PC-3 (cell line): ENCODE measurements at regions not wholly inside any gene's neighbourhood (a gene's known extent, or its start where the extent isn't known, plus 50 kb on each side); places are given as distances from the start of the nearest gene placed in this dataset.

Experiments
- ATAC-seq: fragments of 200-7000 bp; cut with Tn5 transposase; 2 replicates; pipeline ENCODE4 v1.9.1; 2020; ENCODE audit warnings: mild to moderate bottlenecking, moderate library complexity
- BruUV-seq: library from RNA; stranded (reverse); fragments of 400-500 nt; replicated peaks from 2 replicates; lab custom pipeline; 2021; lab: Mats Ljungman, UMichigan
- CTCF ChIA-PET: fragments of 300-600 bp; sonication (Branson Sonifier 250); formaldehyde crosslinking; loops from one replicate; lab custom pipeline; 2022; ENCODE audit warnings: antibody characterized with exemption; lab: Charles Lee
- POLR2A ChIA-PET: fragments of 300-600 bp; sonication (Branson Sonifier 250); formaldehyde crosslinking; loops from one replicate; lab custom pipeline; 2022; ENCODE audit warnings: antibody characterized with exemption; ENCODE audit not compliant: unreplicated experiment; lab: Charles Lee
- DNase-seq: peaks from one replicate; pipeline ENCODE4 v3.0.0-alpha.2; 2015
- H2AFZ ChIP-seq: fragments of 300-600 bp; sonication (generic); 2 replicates; pipeline ENCODE4 v1.6.0; 2016; ENCODE audit warnings: antibody characterized with exemption, low read length
- H3F3A ChIP-seq: fragments of 300-600 bp; sonication (generic); one replicate; pipeline ENCODE4 v1.6.0; 2017; ENCODE audit warnings: antibody characterized with exemption, low read length, control low read depth, mild to moderate bottlenecking; ENCODE audit not compliant: unreplicated experiment
- H3K27ac ChIP-seq: fragments of 300-600 bp; sonication (generic); 2 replicates; pipeline ENCODE4 v1.5.1; 2016; ENCODE audit warnings: mild to moderate bottlenecking, low read length
- H3K27me3 ChIP-seq: fragments of 300-600 bp; sonication (generic); 2 replicates; pipeline ENCODE4 v1.6.1; 2016; ENCODE audit warnings: low read length, mixed read lengths
- H3K36me3 ChIP-seq: fragments of 300-600 bp; sonication (generic); 2 replicates; pipeline ENCODE4 v1.6.1; 2016; ENCODE audit warnings: low read depth, mixed run types, low read length, mixed read lengths
- H3K4me1 ChIP-seq: fragments of 300-600 bp; sonication (generic); 2 replicates; pipeline ENCODE4 v1.5.1; 2016; ENCODE audit warnings: low read length; ENCODE audit not compliant: insufficient read depth
- H3K4me2 ChIP-seq: fragments of 300-600 bp; sonication (generic); 2 replicates; pipeline ENCODE4 v1.6.0; 2016; ENCODE audit warnings: low read length
- H3K4me3 ChIP-seq: fragments of 300-600 bp; sonication (generic); 2 replicates; pipeline ENCODE4 v1.5.1; 2016; ENCODE audit warnings: mild to moderate bottlenecking, low read length, mixed read lengths
- H3K79me2 ChIP-seq: fragments of 300-600 bp; sonication (generic); 2 replicates; pipeline ENCODE4 v1.6.1; 2017; ENCODE audit warnings: low read length, mixed read lengths
- H3K9ac ChIP-seq: fragments of 300-600 bp; sonication (generic); 2 replicates; pipeline ENCODE4 v1.6.0; 2016; ENCODE audit warnings: mild to moderate bottlenecking, low read length
- H3K9me2 ChIP-seq: fragments of 300-600 bp; sonication (generic); replicated peaks from 2 replicates; pipeline ENCODE4 v1.6.1; 2016; ENCODE audit warnings: mixed run types, low read length, mixed read lengths
- H3K9me3 ChIP-seq: fragments of 300-600 bp; sonication (generic); 2 replicates; pipeline ENCODE4 v1.6.1; 2016; ENCODE audit warnings: low read length, mixed read lengths
- H4K20me1 ChIP-seq: fragments of 300-600 bp; sonication (generic); 2 replicates; pipeline ENCODE4 v1.6.1; 2016; ENCODE audit warnings: low read length, mixed read lengths
- EZH2 ChIP-seq: fragments of 300-600 bp; sonication (generic); IDR thresholded peaks from one replicate; pipeline ENCODE4 v1.6.1; 2017; ENCODE audit warnings: antibody characterized with exemption, mild to moderate bottlenecking, low read length; ENCODE audit not compliant: unreplicated experiment
- EZH2phosphoT487 ChIP-seq: fragments of 300-600 bp; sonication (generic); IDR thresholded peaks from 2 replicates; pipeline ENCODE4 v1.6.1; 2018; ENCODE audit warnings: mild to moderate bottlenecking, antibody characterized with exemption, low read length, borderline replicate concordance
- intact Hi-C: fragments of 100-400 bp; cut with micrococcal nuclease; formaldehyde crosslinking; loops from 2 replicates; pipeline ENCODE4 v1.9.0; 2023
- TF ChIP-seq, protein P1 (sequence below): fragments of 300-600 bp; sonication (generic); conservative IDR thresholded peaks from 2 replicates; pipeline ENCODE4 v1.5.1; 2017; ENCODE audit warnings: antibody characterized with exemption, low read depth, mild to moderate bottlenecking, low read length

DNA sequence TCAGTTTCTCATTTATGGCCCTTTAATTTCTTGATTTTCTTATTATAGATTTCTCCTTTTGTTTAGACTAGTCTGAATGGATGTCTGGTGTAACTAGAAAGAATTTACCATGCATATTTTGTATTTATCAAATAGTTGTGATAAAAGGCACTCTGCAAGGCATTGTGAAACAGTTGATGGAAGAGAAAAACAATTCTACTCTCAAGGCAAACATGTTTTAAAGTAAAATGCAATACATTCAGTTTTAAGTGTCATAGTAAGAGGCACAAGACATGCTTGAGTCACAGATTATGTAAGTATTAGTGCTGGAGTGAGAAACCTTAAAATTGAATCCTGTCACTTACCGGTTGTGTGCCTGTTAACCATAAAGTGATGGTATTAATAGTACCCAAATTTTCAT is 283.3 kb upstream of the DKK2 start:
- TF ChIP-seq EZH2phosphoT487 (no peak), EZH2 (no peak)
- TF ChIP-seq, protein P1, sequence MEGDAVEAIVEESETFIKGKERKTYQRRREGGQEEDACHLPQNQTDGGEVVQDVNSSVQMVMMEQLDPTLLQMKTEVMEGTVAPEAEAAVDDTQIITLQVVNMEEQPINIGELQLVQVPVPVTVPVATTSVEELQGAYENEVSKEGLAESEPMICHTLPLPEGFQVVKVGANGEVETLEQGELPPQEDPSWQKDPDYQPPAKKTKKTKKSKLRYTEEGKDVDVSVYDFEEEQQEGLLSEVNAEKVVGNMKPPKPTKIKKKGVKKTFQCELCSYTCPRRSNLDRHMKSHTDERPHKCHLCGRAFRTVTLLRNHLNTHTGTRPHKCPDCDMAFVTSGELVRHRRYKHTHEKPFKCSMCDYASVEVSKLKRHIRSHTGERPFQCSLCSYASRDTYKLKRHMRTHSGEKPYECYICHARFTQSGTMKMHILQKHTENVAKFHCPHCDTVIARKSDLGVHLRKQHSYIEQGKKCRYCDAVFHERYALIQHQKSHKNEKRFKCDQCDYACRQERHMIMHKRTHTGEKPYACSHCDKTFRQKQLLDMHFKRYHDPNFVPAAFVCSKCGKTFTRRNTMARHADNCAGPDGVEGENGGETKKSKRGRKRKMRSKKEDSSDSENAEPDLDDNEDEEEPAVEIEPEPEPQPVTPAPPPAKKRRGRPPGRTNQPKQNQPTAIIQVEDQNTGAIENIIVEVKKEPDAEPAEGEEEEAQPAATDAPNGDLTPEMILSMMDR, result no peak
- no peaks in the 10 kb centered on the region for H3K4me1 ChIP-seq
- H3K79me2 ChIP-seq, result no peaks in the 10 kb centered on the region
- no peaks in the 10 kb centered on the region for H3F3A ChIP-seq
- H3K9me2 ChIP-seq, result no peaks in the 10 kb centered on the region
- BruUV-seq, result no TSS peak
- H3K9ac ChIP-seq, result no peak overlapping the region
- intact Hi-C loops, result no loop called here
- no peaks in the 10 kb centered on the region for H3K9me3 ChIP-seq
- no peaks in the 10 kb centered on the region for H3K27me3 ChIP-seq
- no peak overlapping the region for H3K4me2 ChIP-seq
- CTCF ChIA-PET, result no interaction called here
- ATAC-seq, result no peak
- POLR2A ChIA-PET, result no interaction called here
- no peak overlapping the region for H3K27ac ChIP-seq
- H3K4me3 ChIP-seq, result no peak overlapping the region
- no peak overlapping the region for H2AFZ ChIP-seq
- no peaks in the 10 kb centered on the region for H4K20me1 ChIP-seq
- no peaks in the 10 kb centered on the region for H3K36me3 ChIP-seq
- DNase-seq, result no peak

DNA sequence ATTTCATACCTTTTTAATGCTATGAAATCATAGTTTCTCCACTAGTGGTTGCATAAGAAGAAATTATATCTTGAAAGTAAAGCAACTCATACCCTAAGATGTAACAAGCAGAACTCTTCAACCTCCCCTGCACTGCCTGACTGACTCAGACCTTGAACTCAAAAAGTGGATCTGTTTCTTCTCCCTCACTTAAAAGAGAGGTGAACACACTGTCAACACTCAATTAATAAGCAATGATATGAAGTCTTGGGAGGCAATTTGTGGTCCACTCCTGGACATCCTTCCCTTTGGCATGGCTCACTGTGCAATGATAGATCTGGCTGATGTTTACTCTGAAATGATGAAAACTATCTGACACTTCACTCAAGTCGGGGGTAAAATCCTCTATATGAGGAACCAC is 282.0 kb upstream of the DKK2 start:
- Histone ChIP-seq H3K4me2 (no peak overlapping the region), H3K27ac (no peak overlapping the region), H3K9ac (no peak overlapping the region), H4K20me1 (no peaks in the 10 kb centered on the region), H3K79me2 (no peaks in the 10 kb centered on the region), H3K4me1 (no peaks in the 10 kb centered on the region), H3K4me3 (no peak overlapping the region), H3K9me2 (no peaks in the 10 kb centered on the region), H3F3A (no peaks in the 10 kb centered on the region), H3K27me3 (no peaks in the 10 kb centered on the region), H3K36me3 (no peaks in the 10 kb centered on the region), H2AFZ (no peak overlapping the region), H3K9me3 (no peaks in the 10 kb centered on the region)
- no TSS peak for BruUV-seq
- DNase-seq (no peak), ATAC-seq (no peak)
- CTCF ChIA-PET, result no interaction called here
- TF ChIP-seq, protein P1, result no peak
- no peak for TF ChIP-seq EZH2
- TF ChIP-seq EZH2phosphoT487, result no peak
- POLR2A ChIA-PET, result no interaction called here
- intact Hi-C loops, result no loop called here

DNA sequence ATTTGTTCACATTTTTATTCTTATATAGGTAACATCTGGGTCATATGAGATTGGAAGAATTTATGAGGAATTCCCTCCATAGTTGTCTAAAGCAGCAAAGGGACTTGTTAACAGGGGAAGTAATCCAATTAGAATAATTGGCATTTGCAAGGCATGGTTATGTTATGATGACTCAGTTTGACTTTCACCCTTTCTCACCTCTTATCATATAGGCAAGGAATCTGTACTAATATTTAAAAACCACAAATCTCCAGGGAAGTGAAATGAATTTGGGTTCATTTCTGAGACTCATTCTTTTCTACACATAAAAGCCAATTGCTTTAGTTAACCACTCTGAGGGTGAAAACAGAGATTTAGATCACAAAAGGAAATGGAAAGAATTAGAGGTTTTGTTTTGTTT is 281.5 kb upstream of the DKK2 start:
- Histone ChIP-seq H3F3A (no peaks in the 10 kb centered on the region), H2AFZ (no peak overlapping the region), H3K36me3 (no peaks in the 10 kb centered on the region), H3K4me1 (no peaks in the 10 kb centered on the region), H3K27me3 (no peaks in the 10 kb centered on the region), H3K4me3 (no peak overlapping the region), H3K4me2 (no peak overlapping the region), H3K9me2 (no peaks in the 10 kb centered on the region), H3K27ac (no peak overlapping the region), H3K79me2 (no peaks in the 10 kb centered on the region), H3K9me3 (no peaks in the 10 kb centered on the region), H3K9ac (no peak overlapping the region), H4K20me1 (no peaks in the 10 kb centered on the region)
- ChIA-PET CTCF (no interaction called here), POLR2A (no interaction called here)
- intact Hi-C loops, result no loop called here
- DNase-seq, result no peak
- TF ChIP-seq, protein P1, result no peak
- TF ChIP-seq EZH2, result no peak
- no peak for TF ChIP-seq EZH2phosphoT487
- ATAC-seq, result no peak
- BruUV-seq, result no TSS peak
